Renal cortical epithelial cell (primary cell): ENCODE measurements at regions not wholly inside any gene's neighbourhood (a gene's known extent, or its start where the extent isn't known, plus 50 kb on each side); places are given as distances from the start of the nearest gene placed in this dataset.

Experiments
- DNase-seq: peaks from one replicate; pipeline ENCODE4 v3.0.0-alpha.2; 2011; ENCODE audit warnings: low read depth

GRCh38 chr2:22582107-22582506 lies 802.9 kb upstream of the KLHL29 start:
- DNase-seq, result no peak

- DNase-seq, result no peak
These were observed 788.7 kb upstream of the KLHL29 start for GRCh38 chr2:22596306-22596705.

GRCh38 chr2:22600156-22600555 lies 784.8 kb upstream of the KLHL29 start:
- DNase-seq, result no peak

- peak; percentile 37 for DNase-seq
These were observed 784.0 kb upstream of the KLHL29 start for GRCh38 chr2:22600999-22601398.

- DNase-seq, result no peak
These were observed 780.8 kb upstream of the KLHL29 start for GRCh38 chr2:22604136-22604535.

GRCh38 chr2:22616031-22616430 lies 768.9 kb upstream of the KLHL29 start:
- DNase-seq, result no peak

- DNase-seq, result no peak
These were observed 761.4 kb upstream of the KLHL29 start for GRCh38 chr2:22623620-22624019.

GRCh38 chr2:22626621-22627020 lies 758.4 kb upstream of the KLHL29 start:
- no peak for DNase-seq

- DNase-seq, result no peak
These were observed 756.8 kb upstream of the KLHL29 start for GRCh38 chr2:22628221-22628620.

GRCh38 chr2:22628906-22629305 lies 756.1 kb upstream of the KLHL29 start:
- DNase-seq, result no peak

- no peak for DNase-seq
These were observed 750.8 kb upstream of the KLHL29 start for GRCh38 chr2:22634167-22634566.

- DNase-seq, result no peak
These were observed 728.6 kb upstream of the KLHL29 start for GRCh38 chr2:22656426-22656825.

- no peak for DNase-seq
These were observed 711.5 kb upstream of the KLHL29 start for GRCh38 chr2:22673529-22673928.

GRCh38 chr2:22683914-22684313 lies 701.1 kb upstream of the KLHL29 start:
- DNase-seq, result no peak

- no peak for DNase-seq
These were observed 694.9 kb upstream of the KLHL29 start for GRCh38 chr2:22690096-22690495.

GRCh38 chr2:22691666-22692065 lies 693.3 kb upstream of the KLHL29 start:
- no peak for DNase-seq

- peak; percentile 52 for DNase-seq
These were observed 692.2 kb upstream of the KLHL29 start for GRCh38 chr2:22692746-22693145.

- DNase-seq, result no peak
These were observed 690.7 kb upstream of the KLHL29 start for GRCh38 chr2:22694300-22694699.

GRCh38 chr2:22694856-22695255 lies 690.1 kb upstream of the KLHL29 start:
- DNase-seq, result no peak

GRCh38 chr2:22697054-22697788 lies 687.8 kb upstream of the KLHL29 start:
- DNase-seq, result no peak

GRCh38 chr2:22701561-22702160 lies 683.3 kb upstream of the KLHL29 start:
- peak; percentile 16 for DNase-seq

GRCh38 chr2:22703286-22703920 lies 681.6 kb upstream of the KLHL29 start:
- peak; percentile 27 for DNase-seq

- DNase-seq, result no peak
These were observed 665.6 kb upstream of the KLHL29 start for GRCh38 chr2:22719396-22719795.
